OCI-M1 (cell line): ENCODE measurements at regions not wholly inside any gene's neighbourhood (a gene's known extent, or its start where the extent isn't known, plus 50 kb on each side); places are given as distances from the start of the nearest gene placed in this dataset.
"Not testable (repeated sequence)": the region's sequence is repeated elsewhere in the genome, so short reads cannot be mapped to it uniquely, and the experiment has no call there.

ENCODE experiments used
- DNase-seq: peaks from one replicate; lab custom pipeline; 2025; lab: John Stamatoyannopoulos, UW

DNA sequence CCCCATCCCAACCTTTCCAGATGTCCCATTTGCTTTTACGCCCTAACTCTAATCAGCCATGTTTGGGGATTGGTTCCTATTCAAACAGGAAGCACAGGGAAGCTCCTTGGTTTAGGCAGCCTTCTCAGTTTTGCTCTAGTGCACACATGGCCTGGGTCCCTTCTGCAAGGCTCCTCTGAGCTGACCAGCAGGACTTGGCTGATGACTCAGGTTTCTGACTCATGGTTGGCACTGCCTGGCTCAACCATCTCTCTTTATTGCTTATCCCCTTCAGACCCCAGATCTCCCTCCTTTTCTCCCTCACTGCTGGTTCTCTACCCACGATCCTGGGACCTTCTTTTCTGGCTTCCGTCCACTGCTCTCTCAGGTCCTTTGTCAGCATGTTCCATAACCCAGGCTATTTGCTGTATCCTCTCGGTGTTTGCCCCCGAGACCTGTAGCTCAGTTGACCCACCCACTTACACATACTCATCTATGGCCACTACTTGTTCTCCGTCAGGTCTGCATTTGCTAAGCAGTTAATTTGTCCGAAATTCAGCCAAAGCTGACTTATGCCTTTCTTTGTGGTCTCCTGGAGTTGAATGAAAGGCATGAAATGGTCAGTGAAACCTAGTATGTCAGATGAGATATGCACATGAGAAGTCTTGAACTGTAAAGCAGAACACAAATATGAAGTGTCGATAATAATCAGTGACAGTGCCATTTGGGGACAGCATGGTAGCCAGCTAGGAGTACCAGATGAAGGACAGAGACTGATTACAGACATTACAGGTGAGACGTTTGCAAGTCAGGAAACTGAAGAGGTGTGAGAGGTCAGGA lies 323.5 kb upstream of the ROPN1 start:
- no peak for DNase-seq

DNA sequence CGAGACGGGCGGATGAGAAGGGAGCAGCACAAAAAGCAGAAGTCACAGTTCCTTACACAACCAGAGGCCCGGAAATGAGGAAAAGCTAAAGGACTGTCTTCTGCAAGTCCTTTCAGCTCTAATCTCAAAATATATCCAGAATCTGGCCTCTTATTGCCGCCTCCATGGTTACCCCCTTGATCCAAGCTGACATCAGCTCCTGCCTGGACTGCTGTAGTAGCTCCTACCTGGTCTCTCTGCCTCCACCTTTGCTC lies 324.0 kb upstream of the ROPN1 start:
- peak; percentile 4 for DNase-seq

DNA sequence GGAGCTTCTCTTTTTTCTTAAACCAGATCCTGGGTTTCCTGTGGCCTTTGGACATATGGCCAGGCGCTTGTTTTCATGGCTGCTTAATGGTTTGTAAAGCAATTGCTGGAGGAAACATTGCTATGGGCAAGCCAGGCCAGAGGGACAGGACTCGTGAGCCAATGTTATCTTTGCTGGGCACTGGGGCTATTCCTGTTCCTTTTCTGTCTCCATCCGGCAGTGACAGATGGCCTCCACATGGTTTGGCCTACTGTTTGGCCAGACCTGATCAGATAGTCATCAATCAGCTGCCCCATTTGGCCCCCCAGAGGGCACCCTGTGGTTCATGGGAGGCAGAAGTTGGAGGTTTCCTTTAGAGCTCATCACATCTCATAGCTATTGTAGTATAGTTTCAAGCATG lies 326.1 kb upstream of the ROPN1 start:
- DNase-seq: no peak

DNA sequence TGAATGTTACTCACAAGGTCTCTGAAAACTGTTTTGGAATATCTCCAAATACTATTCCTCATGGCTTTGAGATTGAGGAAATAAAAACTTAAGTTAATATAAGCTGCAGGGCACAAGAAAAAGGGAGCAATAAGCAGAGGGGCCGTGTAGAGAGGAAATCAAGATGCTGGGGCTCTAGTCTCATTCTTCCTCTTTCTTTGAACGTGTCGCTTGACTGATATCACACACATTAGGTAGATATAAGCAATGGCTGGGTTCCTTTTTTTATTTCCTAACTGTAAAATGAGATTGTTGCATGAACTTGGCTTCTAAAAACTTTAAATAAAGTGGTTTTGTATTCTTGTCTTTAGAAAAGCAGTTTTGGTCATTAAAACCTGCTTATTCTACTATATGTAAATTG lies 326.7 kb upstream of the ROPN1 start:
- DNase-seq: peak; percentile 16

DNA sequence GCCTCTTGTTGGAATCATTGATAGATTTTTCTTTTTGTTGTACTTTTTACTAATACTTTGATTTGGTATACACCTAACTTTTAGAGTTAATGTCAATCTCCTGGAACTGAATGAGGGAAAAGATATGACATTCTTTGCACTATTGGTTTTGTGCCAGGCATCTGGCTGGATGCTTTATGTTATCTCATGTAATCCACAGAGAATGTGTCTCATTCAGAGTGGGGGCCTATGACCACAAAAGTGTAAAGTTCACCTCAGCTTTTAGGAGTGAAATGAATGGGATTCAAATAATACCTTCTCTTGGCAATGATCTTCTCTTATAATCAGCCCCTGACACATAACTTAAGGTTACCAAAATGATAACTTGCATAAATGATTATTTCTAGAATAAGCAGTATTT lies 329.1 kb upstream of the ROPN1 start:
- DNase-seq: no peak

DNA sequence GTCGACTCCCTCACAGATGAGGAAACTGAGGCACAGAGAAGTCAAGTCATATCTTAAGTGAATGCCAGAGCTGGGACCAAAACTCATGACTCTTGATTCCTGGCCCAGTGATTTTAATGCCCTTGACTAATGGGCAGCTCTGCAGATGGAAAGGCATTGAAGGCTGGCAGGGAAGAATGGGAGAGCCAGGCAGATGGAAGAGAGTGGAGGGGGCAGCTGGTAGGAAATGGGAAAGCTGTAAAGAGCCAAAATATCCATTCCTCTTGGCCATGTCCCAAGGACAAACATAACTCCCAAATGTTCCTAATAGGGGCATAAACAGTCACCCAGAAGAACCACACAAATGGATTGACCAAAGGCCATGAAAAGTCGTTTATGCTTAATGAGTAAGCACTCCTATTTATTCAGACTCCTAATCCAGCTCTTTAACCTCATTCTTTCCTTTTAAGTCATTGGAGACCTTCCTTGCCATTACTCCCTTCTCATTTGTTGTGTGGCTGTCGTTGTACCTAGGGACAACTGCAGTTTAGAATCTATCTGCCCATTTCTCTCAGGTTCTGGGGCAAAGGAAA lies 330.5 kb upstream of the ROPN1 start:
- DNase-seq: no peak

DNA sequence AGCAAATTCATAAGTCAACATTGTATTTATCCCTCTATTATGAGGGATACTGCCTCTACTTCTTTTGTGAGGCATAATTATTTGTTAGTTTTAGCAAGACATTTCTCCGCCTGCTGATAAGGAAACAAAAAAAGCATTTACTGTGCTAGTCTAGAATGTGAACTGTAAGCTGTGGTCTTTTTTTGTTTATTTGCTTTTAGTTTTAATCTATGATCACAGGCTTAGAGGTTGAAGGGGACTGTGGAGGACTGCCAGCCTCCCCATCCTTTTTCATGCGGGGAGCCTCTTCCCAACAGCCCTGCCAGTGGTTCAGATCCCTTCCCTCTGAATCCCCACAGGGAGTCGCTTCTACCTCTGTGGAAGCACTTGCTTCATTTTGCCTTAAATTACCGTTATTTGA lies 331.0 kb upstream of the ROPN1 start:
- no peak for DNase-seq

DNA sequence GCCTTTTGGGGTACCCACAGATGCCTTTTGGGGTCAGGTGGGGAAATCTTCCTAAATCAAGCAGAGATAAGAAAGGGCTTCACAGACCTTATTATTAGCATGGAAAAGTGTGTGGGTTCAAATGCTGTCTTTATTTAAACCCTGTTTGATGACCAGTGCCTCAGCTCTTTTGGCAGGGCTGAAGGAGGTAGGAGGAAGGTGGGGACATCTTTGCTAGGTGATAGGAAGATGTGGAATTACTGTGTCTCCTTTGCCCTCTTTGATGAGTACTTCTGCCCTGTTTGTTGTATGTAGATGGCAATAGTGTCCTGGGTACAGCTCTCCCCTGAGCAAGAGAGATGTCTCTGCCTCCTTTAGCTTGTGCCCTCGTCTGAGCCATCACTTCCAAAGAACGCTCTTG lies 333.3 kb upstream of the ROPN1 start:
- DNase-seq: no peak

DNA sequence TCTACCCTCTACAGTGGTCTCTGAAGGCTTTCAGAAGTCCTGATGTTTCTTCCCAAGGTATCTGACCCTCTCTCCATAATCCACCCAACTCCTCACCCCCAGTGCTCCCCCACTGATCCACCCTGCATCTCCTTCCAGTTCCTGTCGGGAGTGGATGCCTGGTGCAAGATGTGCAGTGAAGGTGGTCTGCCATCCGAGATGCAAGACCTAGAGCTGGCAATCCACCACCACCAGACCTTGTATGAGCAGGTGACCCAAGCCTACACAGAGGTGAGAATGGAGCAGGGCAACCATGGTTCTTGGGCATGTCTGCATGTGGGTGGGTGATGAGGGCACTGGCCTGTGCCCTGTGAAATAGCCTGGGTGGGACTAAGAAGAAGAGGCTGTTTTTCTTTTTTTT lies 337.8 kb upstream of the ROPN1 start:
- DNase-seq: no peak

DNA sequence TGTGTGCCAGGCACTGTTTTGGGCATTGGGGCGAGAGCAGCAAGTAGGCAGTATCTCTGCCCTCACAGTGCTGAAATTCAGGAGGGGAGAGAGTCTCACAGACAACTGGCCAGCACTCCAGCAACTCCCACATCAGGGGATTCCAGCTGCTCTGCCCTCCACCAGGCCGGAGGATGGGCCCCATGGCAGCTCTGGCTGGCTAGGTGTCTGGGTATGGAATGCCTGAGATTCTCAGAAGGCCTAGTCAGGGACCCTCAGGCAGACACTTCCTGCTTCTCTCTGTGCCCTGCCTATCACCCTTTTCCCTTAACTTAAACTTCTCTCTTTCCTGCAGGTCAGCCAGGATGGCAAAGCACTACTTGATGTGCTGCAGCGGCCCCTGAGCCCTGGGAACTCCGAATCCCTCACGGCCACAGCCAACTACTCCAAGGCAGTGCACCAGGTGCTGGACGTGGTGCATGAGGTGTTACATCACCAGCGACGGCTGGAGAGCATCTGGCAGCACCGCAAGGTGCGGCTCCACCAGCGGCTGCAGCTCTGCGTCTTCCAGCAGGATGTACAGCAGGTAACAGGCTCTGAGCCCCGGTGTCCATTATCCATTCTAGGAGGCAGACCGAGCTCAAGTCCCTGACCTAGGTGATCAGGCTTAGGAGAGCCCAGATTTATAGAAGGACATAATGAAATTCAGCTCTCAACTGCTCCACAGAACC lies 342.2 kb upstream of the ROPN1 start:
- no peak for DNase-seq

DNA sequence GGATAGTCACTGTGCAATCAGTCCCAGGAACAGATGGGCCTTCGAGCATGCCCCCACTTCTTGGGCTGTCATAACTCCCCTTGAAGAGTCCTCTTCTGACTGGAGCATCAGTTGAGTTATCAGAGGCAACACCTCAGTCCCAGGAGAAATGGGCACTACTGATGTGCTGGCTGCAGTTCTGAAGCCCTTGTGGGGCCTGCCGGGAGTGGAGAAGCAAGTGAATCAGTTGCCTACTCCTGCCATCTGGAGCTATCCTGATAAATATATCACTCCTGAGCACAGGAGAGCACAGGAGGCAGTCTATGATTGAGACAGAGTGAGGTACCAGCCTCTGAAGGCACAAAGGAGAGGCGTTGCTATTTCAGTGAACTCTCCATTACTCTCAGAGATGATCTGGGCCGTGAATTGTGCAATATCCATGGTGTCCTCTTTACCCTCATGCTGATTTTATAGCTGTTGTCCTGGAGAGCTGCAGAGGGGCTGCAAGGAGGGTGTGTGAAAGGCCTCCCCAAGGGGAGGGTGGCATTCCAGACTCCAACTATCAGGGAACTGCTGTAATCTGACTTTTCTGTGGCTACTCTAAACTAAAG lies 344.2 kb upstream of the ROPN1 start:
- no peak for DNase-seq

DNA sequence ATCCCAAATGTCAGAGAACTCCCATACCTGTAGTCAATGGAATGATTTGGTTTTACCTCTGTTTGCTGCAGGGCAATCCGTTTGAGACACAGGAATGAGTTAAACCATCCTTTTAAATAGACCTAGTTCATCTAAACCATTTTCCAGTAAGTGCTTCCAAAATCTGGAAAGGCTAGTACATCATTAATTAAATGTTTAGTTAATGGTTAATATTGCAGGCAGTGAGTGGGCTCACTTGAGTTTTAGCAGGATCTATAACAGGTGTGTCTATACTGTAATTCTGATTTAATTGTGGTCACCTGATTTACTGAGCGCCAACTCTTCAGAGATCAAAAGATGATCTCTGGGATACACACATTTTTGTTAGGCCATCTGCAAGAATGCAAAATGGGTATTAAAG lies 353.9 kb upstream of the ROPN1 start:
- DNase-seq: no peak

DNA sequence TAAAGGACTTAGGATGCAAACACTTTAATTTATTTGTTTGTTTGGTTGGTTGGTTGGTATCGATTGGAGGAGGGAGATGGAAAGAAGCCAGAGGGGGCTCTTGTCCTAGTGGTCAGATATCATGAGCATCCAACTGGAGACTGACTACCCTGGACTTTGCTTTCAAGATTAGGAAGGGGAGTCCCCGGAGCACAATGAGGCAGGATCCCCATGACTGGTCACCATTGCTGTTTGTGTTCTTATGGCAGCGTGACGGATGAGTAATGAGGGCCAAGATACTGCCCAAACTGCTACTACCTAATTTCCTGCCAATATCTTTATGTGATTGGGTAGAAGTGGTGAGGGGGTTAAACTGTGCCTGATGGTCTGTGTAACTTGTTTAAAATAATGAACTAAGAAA lies 354.6 kb upstream of the ROPN1 start:
- DNase-seq: no peak

DNA sequence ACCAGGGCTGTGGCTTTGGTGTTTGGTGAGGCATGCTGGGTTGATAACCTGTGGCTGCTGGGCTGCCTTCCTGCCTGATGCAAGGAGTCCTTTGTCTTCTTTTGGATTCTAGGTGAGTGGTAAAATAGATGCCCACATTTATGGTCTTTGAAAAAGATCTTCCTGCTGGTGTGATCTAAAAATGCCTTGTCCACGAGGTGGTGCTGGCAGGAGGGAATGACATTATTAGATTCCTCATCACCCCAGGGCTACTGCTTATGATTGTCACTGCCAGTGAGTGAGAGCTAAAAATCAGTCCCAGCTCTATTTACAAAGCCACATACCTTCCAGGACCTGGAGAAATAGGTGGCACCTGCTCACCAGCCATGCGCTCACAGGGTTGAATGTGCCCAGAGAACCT lies 355.5 kb upstream of the ROPN1 start:
- no peak for DNase-seq

DNA sequence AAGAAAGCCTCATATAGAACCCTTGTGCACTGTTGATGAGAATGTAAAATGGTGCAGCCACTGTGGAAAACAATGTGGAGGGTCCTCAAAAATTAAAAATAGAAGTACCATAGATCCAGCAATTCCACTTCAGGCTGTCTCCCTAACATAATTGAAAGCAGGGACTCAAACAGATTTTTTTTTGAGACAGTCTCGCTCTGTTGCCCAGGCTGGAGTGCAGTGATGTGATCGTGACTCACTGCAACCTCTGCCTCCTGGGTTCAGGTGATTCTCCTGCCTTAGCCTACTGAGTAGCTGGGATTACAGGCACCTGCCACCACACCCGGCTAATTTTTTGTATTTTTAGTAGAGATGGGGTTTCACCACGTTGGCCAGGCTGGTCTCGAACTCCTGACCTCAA lies 356.6 kb upstream of the ROPN1 start:
- not testable (repeated sequence) for DNase-seq

DNA sequence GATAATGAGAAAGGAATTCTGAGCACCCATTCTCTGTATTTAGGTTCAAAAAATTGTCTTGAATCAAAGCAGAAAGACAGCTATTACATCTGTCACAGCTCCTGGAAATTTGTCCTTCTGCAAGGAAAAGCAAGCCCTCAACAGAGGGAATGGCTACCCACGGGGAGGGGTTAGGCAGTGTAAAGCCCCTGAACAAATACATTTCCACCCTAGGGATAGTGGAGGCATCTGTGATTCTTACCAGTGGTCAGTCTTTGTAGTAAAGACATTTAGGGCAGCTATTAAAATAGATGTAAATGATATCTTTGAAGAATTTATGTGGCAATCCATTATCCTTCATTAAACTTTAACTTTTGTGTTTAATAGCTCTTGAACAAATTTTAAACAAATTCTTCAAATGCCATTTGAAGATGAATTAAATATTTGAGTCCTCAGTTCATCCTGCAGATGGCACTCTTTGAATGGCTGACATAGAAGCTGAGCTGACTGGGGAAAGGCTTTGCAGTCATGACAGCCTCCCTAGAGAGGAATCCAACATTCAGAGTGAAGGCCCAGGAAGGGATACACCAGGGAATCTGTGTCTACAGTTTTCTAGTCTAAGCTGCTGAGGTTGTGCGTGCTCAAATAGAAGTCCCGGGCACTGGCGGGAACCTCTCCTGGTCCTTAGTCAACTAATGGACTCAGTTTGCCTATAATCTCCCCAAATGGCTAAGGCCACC lies 359.7 kb upstream of the ROPN1 start:
- DNase-seq: peak; percentile 52

DNA sequence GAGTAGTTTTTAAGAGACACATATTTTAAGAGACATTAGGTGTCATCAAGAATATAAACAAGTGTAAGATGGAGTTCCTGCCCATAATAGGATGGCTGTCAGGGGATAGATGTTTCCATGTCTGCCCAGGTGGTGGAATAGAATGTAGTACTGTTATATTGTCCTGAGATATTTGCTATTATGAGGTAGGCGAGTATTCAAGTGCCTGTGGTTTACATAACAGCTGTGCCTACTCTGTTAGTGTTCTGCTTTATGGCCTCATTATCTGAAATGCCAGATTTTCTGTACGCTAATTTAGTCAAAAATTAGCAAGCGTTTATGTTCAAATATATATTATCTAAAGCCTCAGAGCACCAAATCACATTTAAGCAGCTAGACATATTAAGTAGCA lies 360.2 kb upstream of the ROPN1 start:
- no peak for DNase-seq

DNA sequence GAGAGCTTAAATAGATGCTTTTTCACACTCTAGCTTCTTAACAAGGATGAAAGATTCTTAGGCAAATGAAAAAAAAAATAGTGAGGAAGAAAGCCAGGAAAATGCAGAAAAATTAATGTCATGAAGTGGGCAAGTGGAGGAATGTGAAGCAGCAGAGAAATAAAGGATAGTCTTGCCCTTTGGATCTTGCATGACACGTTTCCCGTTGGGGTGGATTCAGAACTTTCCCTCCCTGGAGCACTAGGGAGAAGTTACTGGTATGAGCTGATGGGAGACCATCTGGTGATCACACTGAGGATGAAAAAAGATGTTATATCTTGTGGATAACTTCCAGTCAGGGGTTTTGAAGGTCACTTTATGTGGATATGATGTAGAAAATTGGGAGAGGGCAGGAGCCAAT lies 361.8 kb upstream of the ROPN1 start:
- DNase-seq: no peak

DNA sequence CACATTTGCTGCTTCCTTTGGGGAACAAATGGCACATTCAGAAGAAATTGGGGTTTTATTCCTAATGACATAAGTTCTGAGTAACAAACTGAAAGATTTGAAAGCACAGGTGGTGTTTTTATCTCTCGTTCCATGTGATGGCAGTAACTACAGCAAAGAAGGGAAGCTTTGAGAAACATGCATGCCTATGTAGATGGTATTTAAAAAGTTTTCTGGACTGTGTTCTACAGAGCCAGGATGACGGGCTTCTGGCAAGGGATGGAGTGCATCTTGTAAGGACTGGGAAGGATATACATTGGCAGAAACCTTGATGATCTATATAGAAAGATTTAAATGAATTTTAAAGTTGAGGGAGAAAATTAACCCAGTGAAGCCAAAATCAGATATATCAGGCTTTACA lies 362.2 kb upstream of the ROPN1 start:
- DNase-seq: no peak

DNA sequence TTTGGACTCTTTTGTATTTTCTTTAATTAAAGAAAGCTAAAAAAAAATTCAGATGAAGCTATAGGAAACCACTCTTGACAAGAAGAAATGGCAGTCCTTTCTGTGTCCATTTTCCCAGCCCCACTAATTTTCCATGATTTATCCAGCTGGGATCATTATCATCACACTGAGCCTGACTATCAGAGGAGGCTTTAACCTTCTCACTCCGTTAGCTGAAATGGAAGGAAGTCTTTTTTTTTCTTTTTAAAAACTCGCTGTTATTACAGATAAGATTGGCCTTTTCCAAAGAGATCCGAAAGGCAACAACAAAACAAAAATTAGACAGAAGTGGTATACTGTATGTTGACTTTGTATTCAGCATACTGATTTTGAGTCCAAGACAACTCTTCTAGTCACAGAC lies 366.2 kb upstream of the ROPN1 start:
- DNase-seq: no peak

DNA sequence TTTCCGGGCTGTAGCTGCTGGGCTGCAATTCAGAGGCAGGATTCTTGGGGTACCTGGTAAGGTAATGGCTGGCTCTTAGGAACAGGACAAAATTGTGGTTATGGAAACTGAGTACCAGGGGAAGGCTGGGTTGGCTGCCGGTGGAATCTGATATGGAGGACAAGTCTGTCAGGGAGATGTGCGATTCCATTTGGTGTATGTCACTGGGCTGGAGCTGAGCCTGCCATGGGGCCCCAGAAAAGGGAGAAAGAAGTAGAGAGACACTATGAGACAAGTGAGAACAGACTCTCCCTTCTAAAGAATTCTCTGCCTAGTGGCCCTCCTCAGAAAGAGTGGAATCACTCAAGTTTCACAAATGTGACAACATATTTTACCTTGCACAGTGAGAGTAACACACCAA lies 368.2 kb upstream of the ROPN1 start:
- no peak for DNase-seq

DNA sequence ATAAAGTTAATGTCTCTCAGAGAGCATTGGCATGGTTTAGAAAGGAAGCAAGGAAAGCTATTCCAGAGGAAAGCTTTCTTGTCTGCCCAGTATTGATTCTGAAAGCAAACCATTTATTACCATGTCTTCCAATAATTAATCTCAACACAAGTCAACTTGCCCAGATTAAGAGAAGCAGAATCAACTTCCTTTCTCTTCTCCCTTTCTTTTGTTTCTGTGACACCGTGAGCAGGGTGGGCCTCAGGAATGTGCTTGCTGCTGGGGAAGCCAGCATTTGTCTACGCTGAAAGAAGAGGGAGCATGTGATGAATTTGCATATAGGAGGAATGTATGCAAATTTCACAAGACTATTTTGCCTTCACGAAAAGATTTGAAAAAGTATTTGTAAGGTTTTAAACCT lies 368.6 kb upstream of the ROPN1 start:
- DNase-seq: no peak

DNA sequence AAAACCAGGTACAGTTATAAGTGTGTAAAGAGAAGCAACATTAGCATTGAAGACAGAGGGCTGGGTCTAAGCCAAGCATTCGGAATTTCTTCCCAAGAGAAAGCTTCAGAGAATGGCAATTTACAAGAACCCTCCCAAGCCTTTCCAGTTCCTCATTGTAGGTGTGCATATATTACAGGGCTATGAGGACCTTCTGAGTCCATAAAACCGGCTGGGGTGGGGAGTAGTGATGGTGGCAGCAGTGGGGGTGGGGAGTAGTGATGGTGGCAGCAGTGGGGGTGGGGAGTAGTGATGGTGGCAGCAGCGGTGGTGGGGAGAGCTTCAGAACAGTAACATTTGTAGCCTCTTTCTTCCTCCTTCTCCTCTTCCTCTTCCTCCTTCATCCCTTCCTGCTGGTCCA lies 368.7 kb upstream of the UMPS start:
- no peak for DNase-seq
